ENCODE measurements at regions not wholly inside any gene's neighbourhood (a gene's known extent, or its start where the extent isn't known, plus 50 kb on each side); places are given as distances from the start of the nearest gene placed in this dataset.

DNA sequence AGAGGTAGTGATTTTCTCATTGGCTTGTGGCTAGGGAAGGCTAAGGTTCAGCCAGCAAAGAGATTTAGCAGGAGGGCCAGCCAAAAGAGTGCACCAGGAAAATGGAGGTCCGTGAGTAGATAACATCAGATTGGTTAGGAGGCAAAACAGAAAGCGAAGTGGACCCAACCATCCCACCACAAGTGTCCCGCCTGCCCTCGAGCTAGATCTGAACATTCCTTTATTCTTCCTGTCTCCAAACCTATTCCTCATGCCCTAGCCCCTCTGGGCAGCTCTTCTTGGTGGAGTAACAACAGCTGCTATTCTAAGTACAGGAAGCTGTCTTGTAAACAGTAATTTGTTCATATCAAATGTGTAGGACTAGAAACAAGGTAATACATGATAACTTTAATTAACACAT is 85.7 kb upstream of the BET1 start (continued):
- TF ChIP-seq, protein P1, sequence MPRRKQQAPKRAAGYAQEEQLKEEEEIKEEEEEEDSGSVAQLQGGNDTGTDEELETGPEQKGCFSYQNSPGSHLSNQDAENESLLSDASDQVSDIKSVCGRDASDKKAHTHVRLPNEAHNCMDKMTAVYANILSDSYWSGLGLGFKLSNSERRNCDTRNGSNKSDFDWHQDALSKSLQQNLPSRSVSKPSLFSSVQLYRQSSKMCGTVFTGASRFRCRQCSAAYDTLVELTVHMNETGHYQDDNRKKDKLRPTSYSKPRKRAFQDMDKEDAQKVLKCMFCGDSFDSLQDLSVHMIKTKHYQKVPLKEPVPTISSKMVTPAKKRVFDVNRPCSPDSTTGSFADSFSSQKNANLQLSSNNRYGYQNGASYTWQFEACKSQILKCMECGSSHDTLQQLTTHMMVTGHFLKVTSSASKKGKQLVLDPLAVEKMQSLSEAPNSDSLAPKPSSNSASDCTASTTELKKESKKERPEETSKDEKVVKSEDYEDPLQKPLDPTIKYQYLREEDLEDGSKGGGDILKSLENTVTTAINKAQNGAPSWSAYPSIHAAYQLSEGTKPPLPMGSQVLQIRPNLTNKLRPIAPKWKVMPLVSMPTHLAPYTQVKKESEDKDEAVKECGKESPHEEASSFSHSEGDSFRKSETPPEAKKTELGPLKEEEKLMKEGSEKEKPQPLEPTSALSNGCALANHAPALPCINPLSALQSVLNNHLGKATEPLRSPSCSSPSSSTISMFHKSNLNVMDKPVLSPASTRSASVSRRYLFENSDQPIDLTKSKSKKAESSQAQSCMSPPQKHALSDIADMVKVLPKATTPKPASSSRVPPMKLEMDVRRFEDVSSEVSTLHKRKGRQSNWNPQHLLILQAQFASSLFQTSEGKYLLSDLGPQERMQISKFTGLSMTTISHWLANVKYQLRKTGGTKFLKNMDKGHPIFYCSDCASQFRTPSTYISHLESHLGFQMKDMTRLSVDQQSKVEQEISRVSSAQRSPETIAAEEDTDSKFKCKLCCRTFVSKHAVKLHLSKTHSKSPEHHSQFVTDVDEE (CRISPR knock-in tag; IDR thresholded peaks at IDR 0.05) = no peak
- TF ChIP-seq, protein P2, sequence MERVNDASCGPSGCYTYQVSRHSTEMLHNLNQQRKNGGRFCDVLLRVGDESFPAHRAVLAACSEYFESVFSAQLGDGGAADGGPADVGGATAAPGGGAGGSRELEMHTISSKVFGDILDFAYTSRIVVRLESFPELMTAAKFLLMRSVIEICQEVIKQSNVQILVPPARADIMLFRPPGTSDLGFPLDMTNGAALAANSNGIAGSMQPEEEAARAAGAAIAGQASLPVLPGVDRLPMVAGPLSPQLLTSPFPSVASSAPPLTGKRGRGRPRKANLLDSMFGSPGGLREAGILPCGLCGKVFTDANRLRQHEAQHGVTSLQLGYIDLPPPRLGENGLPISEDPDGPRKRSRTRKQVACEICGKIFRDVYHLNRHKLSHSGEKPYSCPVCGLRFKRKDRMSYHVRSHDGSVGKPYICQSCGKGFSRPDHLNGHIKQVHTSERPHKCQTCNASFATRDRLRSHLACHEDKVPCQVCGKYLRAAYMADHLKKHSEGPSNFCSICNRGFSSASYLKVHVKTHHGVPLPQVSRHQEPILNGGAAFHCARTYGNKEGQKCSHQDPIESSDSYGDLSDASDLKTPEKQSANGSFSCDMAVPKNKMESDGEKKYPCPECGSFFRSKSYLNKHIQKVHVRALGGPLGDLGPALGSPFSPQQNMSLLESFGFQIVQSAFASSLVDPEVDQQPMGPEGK (CRISPR knock-in tag; IDR thresholded peaks at IDR 0.05; ENCODE audit: borderline replicate concordance) = no peak

DNA sequence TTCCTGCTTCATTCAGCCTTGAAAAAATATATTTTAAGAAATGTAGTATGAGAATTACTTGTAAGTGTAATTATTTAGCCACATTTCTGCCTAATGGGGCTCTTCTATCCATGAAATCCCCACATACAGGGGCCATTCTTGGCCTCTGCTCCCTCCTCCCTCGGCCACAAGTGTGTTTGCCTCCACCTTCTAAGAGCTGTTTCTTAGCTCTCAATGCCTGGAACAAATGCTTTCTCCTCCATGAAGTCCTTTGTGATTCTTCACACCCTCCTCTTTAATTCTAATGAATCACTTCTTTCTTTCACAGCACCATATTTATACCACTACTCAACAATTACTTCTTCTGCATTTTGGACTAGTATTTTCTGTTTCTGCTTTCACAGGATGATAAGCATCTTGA is 88.8 kb upstream of the BET1 start:
- no peak for ATAC-seq
- TF ChIP-seq ZNF70 (CRISPR knock-in tag; IDR thresholded peaks at IDR 0.05) = no peak
- no peak for TF ChIP-seq ARNTL (CRISPR knock-in tag; IDR thresholded peaks at IDR 0.05; ENCODE audit: borderline replicate concordance, low read depth)
- TF ChIP-seq ZNF8 (CRISPR knock-in tag; IDR thresholded peaks at IDR 0.05) = no peak
- no peak for TF ChIP-seq OSR1 (CRISPR knock-in tag; IDR thresholded peaks at IDR 0.05)
- no peak for TF ChIP-seq ZC3H10 (CRISPR knock-in tag; IDR thresholded peaks at IDR 0.05)
- TF ChIP-seq ZFP3 (CRISPR knock-in tag; IDR thresholded peaks at IDR 0.05) = no peak
- no peak for TF ChIP-seq SNAI2 (CRISPR knock-in tag; IDR thresholded peaks at IDR 0.05)
- TF ChIP-seq, protein P1 (CRISPR knock-in tag; IDR thresholded peaks at IDR 0.05) = no peak
- no peak for TF ChIP-seq TCF4 (CRISPR knock-in tag; IDR thresholded peaks at IDR 0.05; ENCODE audit: borderline replicate concordance)
- no peak for TF ChIP-seq ESRRG (CRISPR knock-in tag; IDR thresholded peaks at IDR 0.05)
- TF ChIP-seq, protein P3, sequence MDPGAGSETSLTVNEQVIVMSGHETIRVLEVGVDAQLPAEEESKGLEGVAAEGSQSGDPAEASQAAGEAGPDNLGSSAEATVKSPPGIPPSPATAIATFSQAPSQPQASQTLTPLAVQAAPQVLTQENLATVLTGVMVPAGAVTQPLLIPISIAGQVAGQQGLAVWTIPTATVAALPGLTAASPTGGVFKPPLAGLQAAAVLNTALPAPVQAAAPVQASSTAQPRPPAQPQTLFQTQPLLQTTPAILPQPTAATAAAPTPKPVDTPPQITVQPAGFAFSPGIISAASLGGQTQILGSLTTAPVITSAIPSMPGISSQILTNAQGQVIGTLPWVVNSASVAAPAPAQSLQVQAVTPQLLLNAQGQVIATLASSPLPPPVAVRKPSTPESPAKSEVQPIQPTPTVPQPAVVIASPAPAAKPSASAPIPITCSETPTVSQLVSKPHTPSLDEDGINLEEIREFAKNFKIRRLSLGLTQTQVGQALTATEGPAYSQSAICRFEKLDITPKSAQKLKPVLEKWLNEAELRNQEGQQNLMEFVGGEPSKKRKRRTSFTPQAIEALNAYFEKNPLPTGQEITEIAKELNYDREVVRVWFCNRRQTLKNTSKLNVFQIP (CRISPR knock-in tag; IDR thresholded peaks at IDR 0.05; ENCODE audit: borderline replicate concordance, low read depth) = no peak
- TF ChIP-seq ZNF565 (CRISPR knock-in tag; conservative IDR thresholded peaks at IDR 0.05; ENCODE audit: low read depth) = no peak
- no peak for TF ChIP-seq ISL1 (CRISPR knock-in tag; IDR thresholded peaks at IDR 0.05)
- TF ChIP-seq, protein P4, sequence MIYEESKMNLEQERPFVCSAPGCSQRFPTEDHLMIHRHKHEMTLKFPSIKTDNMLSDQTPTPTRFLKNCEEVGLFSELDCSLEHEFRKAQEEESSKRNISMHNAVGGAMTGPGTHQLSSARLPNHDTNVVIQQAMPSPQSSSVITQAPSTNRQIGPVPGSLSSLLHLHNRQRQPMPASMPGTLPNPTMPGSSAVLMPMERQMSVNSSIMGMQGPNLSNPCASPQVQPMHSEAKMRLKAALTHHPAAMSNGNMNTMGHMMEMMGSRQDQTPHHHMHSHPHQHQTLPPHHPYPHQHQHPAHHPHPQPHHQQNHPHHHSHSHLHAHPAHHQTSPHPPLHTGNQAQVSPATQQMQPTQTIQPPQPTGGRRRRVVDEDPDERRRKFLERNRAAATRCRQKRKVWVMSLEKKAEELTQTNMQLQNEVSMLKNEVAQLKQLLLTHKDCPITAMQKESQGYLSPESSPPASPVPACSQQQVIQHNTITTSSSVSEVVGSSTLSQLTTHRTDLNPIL (CRISPR knock-in tag; IDR thresholded peaks at IDR 0.05; ENCODE audit: low read depth) = no peak
- TF ChIP-seq, protein P5, sequence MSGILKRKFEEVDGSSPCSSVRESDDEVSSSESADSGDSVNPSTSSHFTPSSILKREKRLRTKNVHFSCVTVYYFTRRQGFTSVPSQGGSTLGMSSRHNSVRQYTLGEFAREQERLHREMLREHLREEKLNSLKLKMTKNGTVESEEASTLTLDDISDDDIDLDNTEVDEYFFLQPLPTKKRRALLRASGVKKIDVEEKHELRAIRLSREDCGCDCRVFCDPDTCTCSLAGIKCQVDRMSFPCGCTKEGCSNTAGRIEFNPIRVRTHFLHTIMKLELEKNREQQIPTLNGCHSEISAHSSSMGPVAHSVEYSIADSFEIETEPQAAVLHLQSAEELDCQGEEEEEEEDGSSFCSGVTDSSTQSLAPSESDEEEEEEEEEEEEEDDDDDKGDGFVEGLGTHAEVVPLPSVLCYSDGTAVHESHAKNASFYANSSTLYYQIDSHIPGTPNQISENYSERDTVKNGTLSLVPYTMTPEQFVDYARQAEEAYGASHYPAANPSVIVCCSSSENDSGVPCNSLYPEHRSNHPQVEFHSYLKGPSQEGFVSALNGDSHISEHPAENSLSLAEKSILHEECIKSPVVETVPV (CRISPR knock-in tag; IDR thresholded peaks at IDR 0.05) = no peak

DNA sequence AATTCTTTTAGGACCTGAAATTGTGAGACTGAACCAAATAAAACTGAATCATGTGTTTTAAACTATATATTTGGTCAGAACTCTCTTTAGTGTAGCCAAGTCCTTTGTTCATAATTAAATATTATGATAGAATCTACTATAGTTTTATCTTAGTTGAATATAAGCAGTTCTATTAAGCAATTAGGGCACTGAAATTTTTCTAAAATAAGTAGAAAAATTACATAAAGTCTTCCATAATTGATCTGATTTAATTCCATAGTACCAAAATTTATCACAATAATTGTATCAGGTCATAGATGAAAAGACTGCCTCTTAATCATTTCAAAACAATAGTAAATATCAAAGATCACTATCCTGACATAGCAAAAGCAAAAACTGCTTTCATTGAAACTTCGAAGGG is 90.1 kb upstream of the BET1 start:
- ATAC-seq = no peak
- TF ChIP-seq ISL1 (CRISPR knock-in tag; IDR thresholded peaks at IDR 0.05) (peak; percentile 80), ZFP30 (CRISPR knock-in tag; IDR thresholded peaks at IDR 0.05) (no peak), TOX (CRISPR knock-in tag; IDR thresholded peaks at IDR 0.05; ENCODE audit: borderline replicate concordance) (no peak), GLIS3 (CRISPR knock-in tag; IDR thresholded peaks at IDR 0.05) (no peak), ZFP3 (CRISPR knock-in tag; IDR thresholded peaks at IDR 0.05) (no peak), TCF4 (CRISPR knock-in tag; IDR thresholded peaks at IDR 0.05; ENCODE audit: borderline replicate concordance) (peak; percentile 83), SNAI2 (CRISPR knock-in tag; IDR thresholded peaks at IDR 0.05) (no peak)
- TF ChIP-seq, protein P1 (CRISPR knock-in tag; IDR thresholded peaks at IDR 0.05) = peak; percentile 32; the same call in 1 of the 2 replicates
- TF ChIP-seq, protein P3 (CRISPR knock-in tag; IDR thresholded peaks at IDR 0.05; ENCODE audit: borderline replicate concordance, low read depth) = no peak

Data from SK-N-SH treated with all-trans-retinoic acid at 6 μM for 48 hours (cell line).